ENCODE measurements at regions not wholly inside any gene's neighbourhood (a gene's known extent, or its start where the extent isn't known, plus 50 kb on each side); places are given as distances from the start of the nearest gene placed in this dataset.

GRCh38 chr14:71632440-71632946 lies 299.7 kb upstream of the RGS6 start:
- DNase-seq (ENCODE audit: low spot score) = no peak

DNA sequence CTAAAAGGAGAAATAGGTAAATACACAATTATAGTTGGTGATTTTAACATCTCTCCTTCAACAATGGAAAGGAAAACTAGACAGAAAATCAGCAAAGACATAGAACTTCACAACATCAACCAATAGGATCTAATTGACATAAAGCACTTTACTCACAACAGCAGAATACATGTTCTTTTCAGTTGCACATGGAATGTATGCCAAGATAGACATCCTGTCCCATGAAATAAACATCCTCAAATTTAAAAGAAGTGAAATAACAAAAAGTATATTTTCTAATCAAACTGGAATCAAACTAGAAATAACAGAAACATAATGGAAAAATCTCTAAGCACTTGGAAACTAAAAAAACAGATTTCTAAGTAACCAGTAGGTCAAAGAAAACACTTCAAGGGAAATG lies 296.2 kb upstream of the RGS6 start:
- DNase-seq (ENCODE audit: low spot score) = no peak

DNA sequence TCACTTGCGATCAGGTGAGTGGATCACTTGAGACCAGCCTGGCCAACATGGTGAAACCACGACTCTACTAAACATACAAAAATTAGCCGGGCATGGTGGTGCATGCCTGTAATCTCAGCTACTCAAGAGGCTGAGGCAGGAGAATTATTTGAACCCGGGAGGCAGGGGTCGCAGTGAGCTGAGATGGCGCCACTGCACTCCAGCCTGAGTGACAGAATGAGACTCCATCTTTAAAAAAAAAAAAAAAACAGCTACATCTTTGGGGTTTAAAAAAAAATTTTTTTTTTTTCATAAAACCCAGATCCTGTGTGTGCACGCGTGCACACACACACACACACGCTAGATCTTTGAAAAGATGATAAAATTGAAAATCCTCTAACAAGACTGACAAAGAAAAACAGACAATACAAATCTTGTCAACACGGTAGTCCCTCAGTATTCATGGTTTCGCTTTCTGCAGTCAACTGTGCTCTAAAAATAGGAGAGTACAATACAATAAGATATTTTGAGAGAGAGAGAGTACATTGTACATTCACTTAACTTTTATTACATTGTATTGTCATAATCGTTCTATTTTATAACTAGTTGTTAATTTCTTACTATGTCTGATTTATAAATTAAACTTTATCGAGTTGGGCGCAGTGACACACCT lies 295.3 kb upstream of the RGS6 start:
- DNase-seq (ENCODE audit: low spot score) = no peak

DNA sequence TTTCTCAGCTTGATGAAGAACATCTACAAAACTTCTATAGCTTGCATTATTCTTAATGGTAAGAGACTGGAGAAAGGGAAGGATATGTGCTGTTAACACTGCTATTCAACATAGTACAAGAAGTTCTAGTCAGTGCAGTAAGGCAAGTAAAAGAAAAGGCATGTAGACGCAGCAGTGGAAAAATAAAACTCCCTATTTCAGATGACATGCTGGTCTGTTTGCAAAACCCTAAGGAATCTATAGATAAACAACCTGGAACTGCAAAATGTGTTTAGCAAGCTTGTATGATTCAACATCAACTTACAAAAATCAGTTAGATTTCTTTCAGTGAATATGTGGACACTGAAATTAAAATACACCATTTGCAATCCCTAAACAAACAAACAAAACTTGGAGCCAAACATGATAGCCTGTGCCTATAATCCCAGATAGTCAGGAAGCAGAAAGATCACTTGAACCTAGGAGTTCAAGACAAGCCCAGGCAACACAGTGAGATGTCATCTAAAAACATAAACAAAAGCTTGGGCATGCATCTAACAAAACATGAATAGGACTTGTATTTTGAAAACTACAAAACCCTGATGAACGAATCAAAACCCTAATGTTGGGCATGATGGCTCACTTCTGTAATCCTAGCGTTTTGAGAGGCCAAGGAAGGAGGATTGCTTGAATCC lies 293.6 kb upstream of the RGS6 start:
- DNase-seq (ENCODE audit: low spot score) = no peak

DNA sequence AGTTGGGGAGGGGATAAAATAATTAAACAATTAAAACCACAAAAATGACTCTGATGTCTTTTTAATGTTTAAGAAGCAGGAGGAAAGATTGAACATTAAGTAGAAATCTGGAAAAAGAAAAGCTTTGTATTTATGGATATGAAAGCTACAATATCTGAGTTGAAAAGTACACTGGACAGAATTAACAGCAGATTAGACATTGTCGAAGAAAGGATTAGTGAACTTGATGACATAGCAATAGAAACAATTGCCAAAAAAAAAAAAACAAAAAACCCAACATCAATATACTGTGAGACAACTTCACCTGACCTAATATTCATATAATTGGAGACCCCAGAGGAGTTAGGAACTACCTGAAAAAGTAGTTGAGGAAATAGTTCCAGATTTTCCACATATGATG lies 289.5 kb upstream of the RGS6 start:
- DNase-seq (ENCODE audit: low spot score) = no peak

DNA sequence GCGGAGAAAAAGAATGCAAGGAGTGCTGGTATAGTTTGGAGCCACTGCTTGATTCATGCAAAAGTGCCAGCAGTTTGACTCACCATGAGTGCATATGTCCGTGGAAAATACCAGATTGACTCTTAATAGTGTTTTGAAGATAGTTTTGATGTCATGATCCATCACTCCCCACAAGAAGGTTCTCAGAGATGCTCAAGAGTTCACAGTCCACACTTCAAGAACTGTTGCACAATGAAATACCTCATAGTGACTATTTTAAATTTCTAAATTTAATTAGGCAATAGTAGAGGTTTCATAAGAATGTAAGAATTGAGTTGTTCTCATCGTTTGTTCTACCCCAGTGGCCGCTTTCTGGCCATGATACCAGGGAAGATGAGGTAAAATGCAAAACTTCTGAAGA lies 286.6 kb upstream of the RGS6 start:
- DNase-seq (ENCODE audit: low spot score) = peak; percentile 61

DNA sequence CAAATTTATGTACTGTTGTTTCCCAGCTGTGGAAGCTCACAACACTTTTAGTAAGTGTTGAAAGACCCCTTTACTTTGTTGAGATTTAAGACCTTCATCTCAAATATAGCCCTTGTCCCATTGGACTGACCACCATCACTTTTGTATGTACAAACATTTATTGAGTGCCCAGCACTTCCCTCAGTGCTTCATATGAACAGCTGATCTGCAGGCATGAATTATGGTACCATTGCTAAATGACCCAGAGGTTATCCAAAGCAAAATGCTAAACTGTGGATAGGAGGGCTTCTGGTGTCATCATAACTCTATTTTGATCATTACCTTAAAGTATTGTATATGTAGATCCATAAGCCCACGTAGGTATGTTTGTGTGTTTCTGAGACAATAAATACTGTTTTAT lies 285.7 kb upstream of the RGS6 start:
- DNase-seq (ENCODE audit: low spot score) = no peak

GRCh38 chr14:71647086-71647784 lies 285.0 kb upstream of the RGS6 start:
- DNase-seq (ENCODE audit: low spot score) = no peak

DNA sequence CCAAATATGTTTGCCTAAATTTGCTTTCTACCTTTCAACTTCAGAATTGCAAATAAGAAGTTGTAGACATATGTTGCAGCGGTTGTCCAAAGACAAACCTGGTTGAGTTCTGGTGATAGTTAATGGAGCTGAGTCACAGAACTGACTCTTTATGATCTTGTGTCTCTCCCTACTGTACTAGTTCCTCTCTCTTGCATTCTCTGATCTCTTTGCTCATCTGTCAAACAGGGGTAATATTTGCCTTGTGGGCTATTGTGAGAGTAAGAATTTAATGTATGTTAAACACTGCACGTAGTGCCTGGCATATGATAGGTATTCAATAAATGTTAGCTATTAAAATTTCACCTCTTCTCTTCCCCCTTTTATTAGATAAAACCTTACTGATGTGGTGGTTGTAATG lies 283.5 kb upstream of the RGS6 start:
- DNase-seq (ENCODE audit: low spot score) = no peak

DNA sequence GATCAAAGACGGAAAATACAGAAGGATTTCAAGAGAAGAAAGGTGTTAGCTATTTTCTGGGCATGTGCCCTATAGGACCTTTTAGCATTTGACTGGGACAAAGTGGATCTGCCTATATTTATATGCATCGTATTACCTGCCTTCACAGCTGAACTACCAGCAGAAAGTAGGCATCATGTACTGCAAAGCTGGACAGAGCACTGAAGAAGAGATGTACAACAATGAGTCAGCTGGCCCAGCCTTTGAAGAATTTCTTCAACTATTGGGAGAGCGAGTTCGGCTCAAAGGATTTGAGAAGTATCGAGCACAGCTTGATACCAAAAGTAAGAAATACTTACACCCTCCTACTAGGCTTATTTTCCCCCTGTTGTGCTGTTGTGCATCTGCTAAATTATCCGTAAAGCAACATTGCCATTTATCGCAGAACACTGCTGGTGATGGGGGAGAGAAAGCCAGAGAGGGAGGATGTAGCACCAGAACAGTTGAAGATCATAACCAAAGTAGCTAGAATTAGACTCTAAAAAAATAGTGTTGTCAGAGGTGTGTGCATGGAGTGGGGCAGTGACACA lies 282.0 kb upstream of the RGS6 start:
- DNase-seq (ENCODE audit: low spot score) = no peak

- DNase-seq (ENCODE audit: low spot score) = peak; percentile 67
Observed at GRCh38 chr14:71651228-71651627, 281.0 kb upstream of the RGS6 start.

- no peak for DNase-seq (ENCODE audit: low spot score)
Observed at GRCh38 chr14:71652368-71652767, 279.9 kb upstream of the RGS6 start.

- DNase-seq (ENCODE audit: low spot score) = no peak
Observed at GRCh38 chr14:71654810-71655209, 277.4 kb upstream of the RGS6 start.

GRCh38 chr14:71658261-71658860 lies 273.9 kb upstream of the RGS6 start:
- no peak for DNase-seq (ENCODE audit: low spot score)

DNA sequence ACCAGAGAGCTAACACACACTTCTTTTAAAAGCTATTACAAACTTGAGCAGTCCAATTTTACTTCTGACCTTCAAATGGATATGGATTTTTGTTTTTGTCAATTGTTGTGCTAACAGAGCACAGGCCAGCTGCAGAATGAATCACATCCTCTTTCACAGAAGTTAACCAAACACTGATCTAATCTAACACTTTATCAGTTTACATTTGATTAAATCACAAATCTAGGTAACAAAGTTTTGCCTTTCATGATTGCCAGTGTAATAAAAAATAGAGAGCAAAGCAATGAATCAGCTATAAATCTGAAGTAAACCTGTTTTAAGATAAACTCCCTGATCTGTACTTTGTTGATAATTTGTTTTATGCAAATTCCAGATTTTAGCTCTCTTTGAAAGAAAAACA lies 273.1 kb upstream of the RGS6 start:
- DNase-seq (ENCODE audit: low spot score) = no peak

DNA sequence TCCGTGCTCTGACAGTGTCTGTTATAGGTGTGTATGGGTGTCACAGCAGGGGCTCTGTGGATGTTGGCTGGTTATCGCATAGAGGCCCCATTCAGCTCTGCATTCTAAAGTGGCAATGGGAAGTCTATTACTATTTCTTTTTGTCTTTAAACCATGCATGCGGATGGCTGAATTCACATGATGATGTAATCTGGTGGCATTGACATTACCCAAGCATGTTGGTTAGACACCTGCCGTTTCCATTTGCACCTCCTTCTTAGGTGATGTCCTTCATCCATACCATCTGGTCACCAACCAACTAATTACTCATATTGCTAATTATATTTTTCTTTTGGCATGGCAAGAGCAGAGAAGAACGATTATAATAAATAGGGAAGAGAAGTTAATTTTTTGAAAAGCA lies 270.8 kb upstream of the RGS6 start:
- no peak for DNase-seq (ENCODE audit: low spot score)

DNA sequence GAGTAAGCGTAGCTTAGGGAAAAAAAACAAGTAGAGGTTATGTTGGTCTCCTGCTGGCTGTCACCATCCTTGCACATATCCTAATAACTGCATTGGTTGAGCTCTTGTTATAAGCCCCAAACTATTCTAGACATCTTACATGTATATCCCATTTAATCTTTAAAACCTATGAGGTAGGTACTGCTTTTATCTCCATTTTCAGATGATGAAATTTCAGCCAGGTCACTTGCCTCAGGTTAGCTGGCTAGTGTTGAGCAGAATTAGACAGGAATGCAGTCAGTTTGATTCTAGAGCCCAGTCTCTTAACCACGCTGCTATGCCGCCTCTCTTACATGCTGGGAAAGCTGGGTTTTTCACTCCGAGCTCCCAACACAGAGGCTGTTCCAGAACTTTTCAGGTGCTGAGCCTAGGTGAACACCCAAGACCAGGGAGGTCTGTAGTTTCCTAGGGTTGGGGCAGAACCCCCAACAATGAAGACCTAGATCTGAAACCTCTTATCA lies 269.9 kb upstream of the RGS6 start:
- DNase-seq (ENCODE audit: low spot score) = no peak

- peak; percentile 53 for DNase-seq (ENCODE audit: low spot score)
Observed at GRCh38 chr14:71665157-71665556, 267.1 kb upstream of the RGS6 start.

DNA sequence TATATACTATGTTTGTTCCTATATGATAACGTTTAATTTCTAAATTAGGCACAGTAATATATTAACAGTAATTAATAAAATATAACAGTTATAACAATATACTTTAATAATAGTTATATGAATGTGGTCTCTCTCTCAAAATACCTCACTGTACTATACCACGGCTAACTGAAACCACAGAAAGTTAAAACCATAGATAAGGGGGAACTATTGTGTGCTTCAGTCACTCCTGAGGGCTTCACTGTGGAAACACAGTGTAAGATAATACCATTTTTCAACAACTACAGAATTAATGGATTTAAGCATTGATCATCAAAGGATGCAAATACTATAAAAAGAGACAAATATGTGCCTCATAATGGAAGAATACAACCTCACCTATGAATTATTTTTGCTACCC lies 266.4 kb upstream of the RGS6 start:
- no peak for DNase-seq (ENCODE audit: low spot score)

GRCh38 chr14:71666571-71667145 lies 265.6 kb upstream of the RGS6 start:
- DNase-seq (ENCODE audit: low spot score) = no peak

- peak; percentile 15 for DNase-seq (ENCODE audit: low spot score)
Observed at GRCh38 chr14:71668186-71668912, 263.9 kb upstream of the RGS6 start.

All from GM03348 (cell line).